ENCODE measurements at regions not wholly inside any gene's neighbourhood (a gene's known extent, or its start where the extent isn't known, plus 50 kb on each side); places are given as distances from the start of the nearest gene placed in this dataset.

DNA sequence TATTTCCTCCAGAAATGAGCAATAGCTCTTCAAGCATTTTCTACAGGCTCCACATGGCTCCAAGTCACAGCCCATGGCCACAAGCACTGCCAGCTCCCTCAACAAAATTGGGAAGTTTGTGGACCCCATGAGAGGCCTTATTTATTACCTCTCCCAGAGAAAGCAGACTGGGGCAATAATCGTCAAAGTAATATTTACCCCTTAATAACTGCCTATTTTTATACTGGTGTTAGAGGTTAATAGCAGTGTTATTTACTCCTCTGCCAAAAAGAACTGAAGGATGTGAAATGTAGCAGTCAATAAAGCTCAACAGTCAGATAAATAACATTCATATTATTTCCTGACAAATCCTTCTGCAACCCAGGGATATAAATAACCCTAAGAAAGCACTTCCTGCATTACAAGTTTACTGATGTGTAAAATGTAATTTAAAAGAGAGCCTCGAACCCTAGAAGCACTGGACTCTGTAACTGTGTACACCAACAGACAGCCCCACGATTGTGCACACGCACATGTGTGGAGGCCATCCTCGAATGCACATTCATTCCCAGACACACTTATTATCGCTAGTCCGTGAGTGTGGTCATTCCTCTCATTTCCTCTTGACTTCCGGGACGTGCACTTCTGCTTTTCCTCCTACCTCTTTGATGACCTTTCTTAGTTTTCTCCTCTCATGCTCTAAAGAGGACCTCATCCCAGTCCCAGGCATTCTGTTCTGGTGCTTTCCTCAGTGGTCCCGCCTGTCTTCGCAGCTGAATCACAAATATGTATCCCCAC lies 157.4 kb downstream of the EVX1 start:
- TF ChIP-seq, protein P1, sequence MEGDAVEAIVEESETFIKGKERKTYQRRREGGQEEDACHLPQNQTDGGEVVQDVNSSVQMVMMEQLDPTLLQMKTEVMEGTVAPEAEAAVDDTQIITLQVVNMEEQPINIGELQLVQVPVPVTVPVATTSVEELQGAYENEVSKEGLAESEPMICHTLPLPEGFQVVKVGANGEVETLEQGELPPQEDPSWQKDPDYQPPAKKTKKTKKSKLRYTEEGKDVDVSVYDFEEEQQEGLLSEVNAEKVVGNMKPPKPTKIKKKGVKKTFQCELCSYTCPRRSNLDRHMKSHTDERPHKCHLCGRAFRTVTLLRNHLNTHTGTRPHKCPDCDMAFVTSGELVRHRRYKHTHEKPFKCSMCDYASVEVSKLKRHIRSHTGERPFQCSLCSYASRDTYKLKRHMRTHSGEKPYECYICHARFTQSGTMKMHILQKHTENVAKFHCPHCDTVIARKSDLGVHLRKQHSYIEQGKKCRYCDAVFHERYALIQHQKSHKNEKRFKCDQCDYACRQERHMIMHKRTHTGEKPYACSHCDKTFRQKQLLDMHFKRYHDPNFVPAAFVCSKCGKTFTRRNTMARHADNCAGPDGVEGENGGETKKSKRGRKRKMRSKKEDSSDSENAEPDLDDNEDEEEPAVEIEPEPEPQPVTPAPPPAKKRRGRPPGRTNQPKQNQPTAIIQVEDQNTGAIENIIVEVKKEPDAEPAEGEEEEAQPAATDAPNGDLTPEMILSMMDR (IDR thresholded peaks at IDR 0.05) = no peak
- no peak for TF ChIP-seq POLR2A (IDR thresholded peaks at IDR 0.05)

Measured in adrenal gland (tissue), 5 donors.